Sigmoid colon (tissue), 6 donors: ENCODE measurements at regions not wholly inside any gene's neighbourhood (a gene's known extent, or its start where the extent isn't known, plus 50 kb on each side); places are given as distances from the start of the nearest gene placed in this dataset.

Experiments
- DNase-seq: peaks from one replicate; pipeline ENCODE4 v3.0.0-alpha.2; 2019
- H3K27ac ChIP-seq, 4 donors: fragments of 200-600 bp; sonication (generic); one replicate each; pipeline ENCODE4 v1.5.1; 2016 to 2019; ENCODE audit warnings: mild to moderate bottlenecking in 1 of 4
- H3K27me3 ChIP-seq, 3 donors: fragments of 200-600 bp; sonication (generic); one replicate each; pipeline ENCODE4 v1.5.1; 2019; ENCODE audit warnings: mild to moderate bottlenecking in 1 of 3
- H3K36me3 ChIP-seq, 4 donors: fragments of 200-600 bp; sonication (generic); one replicate each; pipeline ENCODE4 v1.5.1; 2016 to 2019
- H3K4me1 ChIP-seq, 4 donors: fragments of 200-600 bp; sonication (generic); one replicate each; pipeline ENCODE4 v1.5.1; 2017 to 2019
- H3K4me3 ChIP-seq, 4 donors: fragments of 200-600 bp; sonication (generic); one replicate each; pipeline ENCODE4 v1.5.1; 2017 to 2019; ENCODE audit warnings: mild to moderate bottlenecking in 2 of 4, moderate library complexity in 1 of 4
- H3K9me3 ChIP-seq, 4 donors: fragments of 200-600 bp in 3 of 4; sonication (generic) in 3 of 4; one replicate each; pipeline versions ENCODE4 v1.5.1 to v1.6.1; 2013 to 2019
- CTCF ChIP-seq, 4 experiments: fragments of 450-650 bp in 3 of 4; fragments of 200-600 bp in 1 of 4; IDR thresholded peaks; one replicate each; pipeline ENCODE4 v1.5.1; 2016 to 2019; ENCODE audit warnings: antibody characterized with exemption in 4 of 4, mild to moderate bottlenecking in 3 of 4, moderate library complexity in 2 of 4
- EP300 ChIP-seq, 4 donors: sonication (generic); formaldehyde crosslinking; IDR thresholded peaks; one replicate each; pipeline ENCODE4 v1.6.1; 2017; ENCODE audit warnings: antibody characterized with exemption in 4 of 4
- POLR2A ChIP-seq, 2 donors: fragments of 450-650 bp; IDR thresholded peaks; one replicate each; pipeline ENCODE4 v1.6.1; 2016; ENCODE audit warnings: antibody characterized with exemption in 2 of 2, mild to moderate bottlenecking in 2 of 2, moderate library complexity in 2 of 2
- POLR2AphosphoS5 ChIP-seq, 4 donors: sonication (generic); formaldehyde crosslinking; IDR thresholded peaks; one replicate each; pipeline ENCODE4 v1.6.1; 2017; ENCODE audit warnings: antibody characterized with exemption in 4 of 4
- WGBS, 2 donors: extraction: QIAGEN DNeasy Blood & Tissue Kit; methylation state at CpG; one replicate each; pipeline ENCODE4 v1.1.7; 2013; 5-methylcytosine and 5-hydroxymethylcytosine counted together
- intact Hi-C: fragments of 100-400 bp; cut with DNase I; formaldehyde crosslinking; loops from one replicate; pipeline ENCODE4 v1.15.1; 2023
- donor health status: healthy with polysubstance abuse.
- donor health status: healthy.

GRCh38 chr7:125450749-125451148, 521.1 kb upstream of the POT1 start:
- Histone ChIP-seq H3K4me3 (no peak overlapping the region), H3K36me3 (no peaks in the 10 kb centered on the region), H3K27me3 (no peaks in the 10 kb centered on the region), H3K27ac (no peak overlapping the region), H3K4me1 (no peaks in the 10 kb centered on the region), H3K9me3 (no peaks in the 10 kb centered on the region)
- intact Hi-C loops = no loop called here
- DNase-seq = no peak
- TF ChIP-seq CTCF (IDR thresholded peaks at IDR 0.05) = no peak
- no peak for TF ChIP-seq POLR2AphosphoS5 (IDR thresholded peaks at IDR 0.05)
- TF ChIP-seq POLR2A (IDR thresholded peaks at IDR 0.05) = no peak
- TF ChIP-seq EP300 (IDR thresholded peaks at IDR 0.05) = no peak

- no peak for TF ChIP-seq POLR2A (IDR thresholded peaks at IDR 0.05)
- no peak for TF ChIP-seq POLR2AphosphoS5 (IDR thresholded peaks at IDR 0.05)
- no peak for TF ChIP-seq CTCF (IDR thresholded peaks at IDR 0.05)
- TF ChIP-seq EP300 (IDR thresholded peaks at IDR 0.05) = no peak
- Histone ChIP-seq H3K27ac (no peak overlapping the region), H3K4me1 (no peaks in the 10 kb centered on the region), H3K4me3 (no peak overlapping the region), H3K36me3 (no peaks in the 10 kb centered on the region), H3K9me3 (no peaks in the 10 kb centered on the region), H3K27me3 (no peaks in the 10 kb centered on the region)
- DNase-seq = no peak
- intact Hi-C loops = no loop called here
- WGBS, 2 donors = 65 to 80% methylated on average over 3 of the region's 3 CpGs
These were observed 516.2 kb upstream of the POT1 start for GRCh38 chr7:125445836-125446235.

- intact Hi-C loops = no loop called here
- H3K27ac ChIP-seq = no peak overlapping the region
- DNase-seq = no peak
- no peaks in the 10 kb centered on the region for H3K36me3 ChIP-seq
- WGBS, 2 donors = 22 to 65% methylated on average over 1 of the region's 1 CpG
- no peaks in the 10 kb centered on the region for H3K9me3 ChIP-seq
- TF ChIP-seq POLR2A (IDR thresholded peaks at IDR 0.05) = no peak
- TF ChIP-seq POLR2AphosphoS5 (IDR thresholded peaks at IDR 0.05) = no peak
- TF ChIP-seq CTCF (IDR thresholded peaks at IDR 0.05) = no peak
- TF ChIP-seq EP300 (IDR thresholded peaks at IDR 0.05) = no peak
- H3K4me3 ChIP-seq = no peak overlapping the region
- H3K4me1 ChIP-seq = no peaks in the 10 kb centered on the region
- no peaks in the 10 kb centered on the region for H3K27me3 ChIP-seq
These were observed 515.2 kb upstream of the POT1 start for GRCh38 chr7:125444864-125445263.

- no peak overlapping the region for H3K4me3 ChIP-seq
- H3K9me3 ChIP-seq = no peaks in the 10 kb centered on the region
- 29 to 62% methylated on average over 1 of the region's 1 CpG for WGBS, 2 donors
- no peaks in the 10 kb centered on the region for H3K27me3 ChIP-seq
- H3K4me1 ChIP-seq = no peaks in the 10 kb centered on the region
- DNase-seq = no peak
- intact Hi-C loops = no loop called here
- no peaks in the 10 kb centered on the region for H3K36me3 ChIP-seq
- TF ChIP-seq EP300 (IDR thresholded peaks at IDR 0.05) (no peak), CTCF (IDR thresholded peaks at IDR 0.05) (no peak), POLR2A (IDR thresholded peaks at IDR 0.05) (no peak)
- no peak overlapping the region for H3K27ac ChIP-seq
These were observed 506.6 kb upstream of the POT1 start for GRCh38 chr7:125436220-125436619.

GRCh38 chr7:125431349-125431748, 501.7 kb upstream of the POT1 start:
- Histone ChIP-seq H3K9me3 (no peaks in the 10 kb centered on the region), H3K4me3 (no peak overlapping the region), H3K36me3 (no peaks in the 10 kb centered on the region), H3K27ac (no peak overlapping the region), H3K4me1 (no peaks in the 10 kb centered on the region), H3K27me3 (no peaks in the 10 kb centered on the region)
- DNase-seq = no peak
- intact Hi-C loops = no loop called here
- 57 to 74% methylated on average over 1 of the region's 1 CpG for WGBS, 2 donors
- no peak for TF ChIP-seq EP300 (IDR thresholded peaks at IDR 0.05)
